ENCODE measurements at regions not wholly inside any gene's neighbourhood (a gene's known extent, or its start where the extent isn't known, plus 50 kb on each side); places are given as distances from the start of the nearest gene placed in this dataset.
"Not testable (repeated sequence)": the region's sequence is repeated elsewhere in the genome, so short reads cannot be mapped to it uniquely, and the experiment has no call there.

GRCh38 chr7:81167934-81168333 lies 249.1 kb upstream of the SEMA3C start:
- H3K4me3 Mint-ChIP-seq (ENCODE audit: low read depth), result no peak overlapping the region
- H3K27me3 Mint-ChIP-seq (ENCODE audit: low read depth), result no peaks in the 10 kb centered on the region
- no peaks in the 10 kb centered on the region for H3K4me1 Mint-ChIP-seq (ENCODE audit: low read depth)
- no peak for DNase-seq (ENCODE audit: low spot score)
- H3K36me3 Mint-ChIP-seq (ENCODE audit: low read depth), result no peaks in the 10 kb centered on the region
- no peaks in the 10 kb centered on the region for H3K9me3 Mint-ChIP-seq
- intact Hi-C loops (cut with micrococcal nuclease), result no loop called here
- H3K27ac Mint-ChIP-seq, result no peak overlapping the region

DNA sequence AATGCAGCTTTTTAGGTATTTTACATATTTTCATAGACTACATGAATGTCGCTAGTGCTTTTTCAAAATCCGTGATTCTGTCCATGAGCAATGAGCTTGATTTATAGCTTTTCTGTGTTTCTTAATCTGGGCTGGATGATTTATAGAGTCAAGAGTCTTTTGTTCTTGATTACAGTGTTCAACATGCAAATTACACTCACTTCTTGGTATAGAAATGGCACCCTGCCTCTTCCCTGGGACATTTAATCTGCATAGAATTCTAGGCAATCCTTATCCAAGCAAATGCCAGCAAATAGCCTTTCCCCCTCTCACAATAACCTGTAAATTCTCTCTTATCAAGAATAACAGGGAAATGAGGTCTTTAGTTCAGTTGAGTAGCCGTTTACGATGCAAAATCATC lies 246.2 kb upstream of the SEMA3C start:
- no peak overlapping the region for H3K27ac Mint-ChIP-seq
- no peaks in the 10 kb centered on the region for H3K36me3 Mint-ChIP-seq (ENCODE audit: low read depth)
- no peak overlapping the region for H3K4me3 Mint-ChIP-seq (ENCODE audit: low read depth)
- DNase-seq (ENCODE audit: low spot score), result no peak
- H3K4me1 Mint-ChIP-seq (ENCODE audit: low read depth), result no peaks in the 10 kb centered on the region
- H3K9me3 Mint-ChIP-seq, result no peaks in the 10 kb centered on the region
- no peaks in the 10 kb centered on the region for H3K27me3 Mint-ChIP-seq (ENCODE audit: low read depth)
- intact Hi-C loops (cut with micrococcal nuclease), result no loop called here

DNA sequence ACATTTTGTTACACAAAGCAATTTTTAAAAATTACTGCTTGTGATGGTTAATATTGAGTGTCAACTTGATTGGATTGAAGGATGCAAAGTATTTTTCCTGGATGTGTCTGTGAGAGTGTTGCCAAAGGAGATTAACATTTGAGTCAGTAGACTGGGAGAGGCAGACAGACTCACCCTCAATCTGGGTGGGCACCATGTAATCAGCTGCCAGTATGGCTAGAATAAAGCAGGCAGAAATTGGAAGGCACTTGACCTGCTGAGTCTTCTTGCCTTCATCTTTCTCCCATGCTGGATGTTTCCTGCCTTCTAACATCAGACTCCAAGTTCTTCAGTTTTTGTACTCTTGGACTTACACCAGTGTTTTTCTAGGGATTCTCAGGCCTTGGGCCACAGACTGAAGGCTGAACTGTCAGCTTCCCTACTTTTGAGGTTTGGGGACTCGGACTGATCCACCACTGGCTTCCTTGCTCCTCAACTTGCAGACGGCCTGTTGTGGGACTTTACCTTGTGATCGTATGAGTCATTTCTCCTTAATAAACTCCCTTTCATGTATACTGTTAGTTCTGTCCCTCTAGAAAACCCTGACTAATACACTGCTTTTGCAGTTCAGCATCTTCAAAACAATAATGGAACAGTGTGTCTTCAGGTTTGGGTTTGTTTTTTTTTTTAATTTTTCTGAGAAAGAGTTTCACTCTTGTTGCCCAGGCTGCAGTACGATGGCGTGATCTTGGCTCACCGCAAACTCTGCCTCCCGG lies 244.1 kb upstream of the SEMA3C start:
- intact Hi-C loops (cut with micrococcal nuclease), result no loop called here
- Mint-ChIP-seq H3K27ac (no peak overlapping the region), H3K4me1 (ENCODE audit: low read depth) (no peaks in the 10 kb centered on the region), H3K27me3 (ENCODE audit: low read depth) (no peaks in the 10 kb centered on the region), H3K36me3 (ENCODE audit: low read depth) (no peaks in the 10 kb centered on the region), H3K9me3 (no peaks in the 10 kb centered on the region), H3K4me3 (ENCODE audit: low read depth) (no peak overlapping the region)
- DNase-seq (ENCODE audit: low spot score), result no peak

DNA sequence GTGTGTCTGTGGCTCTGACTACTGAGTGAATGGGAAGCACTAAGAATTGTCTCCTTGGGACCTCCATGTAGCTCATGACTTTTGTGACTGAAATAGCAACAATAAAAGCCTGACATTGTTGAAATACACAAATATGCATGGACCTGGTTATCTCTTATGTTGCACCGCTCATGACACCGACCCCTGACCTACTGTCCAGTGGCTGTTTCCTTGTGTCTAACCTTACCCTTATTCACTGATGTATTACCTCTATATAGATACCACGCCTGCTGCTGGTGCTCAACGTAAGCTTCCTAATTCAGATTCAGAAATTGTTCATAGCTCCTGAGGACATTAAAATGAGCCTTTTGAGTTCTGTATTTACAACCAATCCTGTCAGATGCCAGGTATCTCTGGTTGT lies 243.4 kb upstream of the SEMA3C start:
- intact Hi-C loops (cut with micrococcal nuclease), result no loop called here
- Mint-ChIP-seq H3K27ac (no peak overlapping the region), H3K27me3 (ENCODE audit: low read depth) (no peaks in the 10 kb centered on the region), H3K36me3 (ENCODE audit: low read depth) (no peaks in the 10 kb centered on the region), H3K4me1 (ENCODE audit: low read depth) (no peaks in the 10 kb centered on the region), H3K9me3 (no peaks in the 10 kb centered on the region), H3K4me3 (ENCODE audit: low read depth) (no peak overlapping the region)
- DNase-seq (ENCODE audit: low spot score), result no peak

DNA sequence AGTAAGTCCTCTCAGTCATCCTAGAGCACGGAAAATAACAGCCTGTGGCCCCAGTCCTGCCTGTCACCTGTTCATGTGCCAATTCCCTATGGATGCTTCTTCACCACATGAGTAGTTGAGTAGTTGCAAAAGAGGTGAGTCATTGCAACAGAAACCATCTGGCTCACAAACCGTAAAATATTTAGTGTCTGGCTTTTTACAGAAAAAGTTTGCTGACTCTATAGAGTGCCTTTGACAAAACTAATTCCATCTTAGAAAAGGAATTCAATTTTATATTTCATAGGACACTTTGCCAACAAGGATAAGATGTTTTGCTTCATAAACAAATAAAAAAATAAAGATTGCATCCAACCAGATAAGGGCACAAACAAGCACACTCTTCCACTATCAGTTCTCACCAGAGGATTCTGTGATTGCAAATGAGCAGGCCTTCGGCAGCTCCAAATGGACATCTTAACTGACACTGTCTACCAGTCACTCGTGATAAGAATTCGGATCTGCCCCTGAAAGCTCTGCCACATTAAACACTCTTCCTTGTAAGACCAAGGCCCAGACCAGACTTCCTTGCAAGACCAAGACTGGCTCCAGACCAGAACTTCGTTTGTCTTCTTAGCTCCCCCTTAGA lies 242.7 kb upstream of the SEMA3C start:
- Mint-ChIP-seq H3K4me3 (ENCODE audit: low read depth) (no peak overlapping the region), H3K36me3 (ENCODE audit: low read depth) (no peaks in the 10 kb centered on the region), H3K4me1 (ENCODE audit: low read depth) (no peaks in the 10 kb centered on the region), H3K9me3 (no peaks in the 10 kb centered on the region), H3K27me3 (ENCODE audit: low read depth) (no peaks in the 10 kb centered on the region), H3K27ac (no peak overlapping the region)
- intact Hi-C loops (cut with micrococcal nuclease), result no loop called here
- no peak for DNase-seq (ENCODE audit: low spot score)

GRCh38 chr7:81159402-81159801 lies 240.6 kb upstream of the SEMA3C start:
- Mint-ChIP-seq H3K27me3 (ENCODE audit: low read depth) (no peaks in the 10 kb centered on the region), H3K9me3 (no peaks in the 10 kb centered on the region), H3K27ac (no peak overlapping the region), H3K4me3 (ENCODE audit: low read depth) (no peak overlapping the region), H3K4me1 (ENCODE audit: low read depth) (no peaks in the 10 kb centered on the region), H3K36me3 (ENCODE audit: low read depth) (no peaks in the 10 kb centered on the region)
- DNase-seq (ENCODE audit: low spot score), result no peak
- intact Hi-C loops (cut with micrococcal nuclease), result no loop called here

DNA sequence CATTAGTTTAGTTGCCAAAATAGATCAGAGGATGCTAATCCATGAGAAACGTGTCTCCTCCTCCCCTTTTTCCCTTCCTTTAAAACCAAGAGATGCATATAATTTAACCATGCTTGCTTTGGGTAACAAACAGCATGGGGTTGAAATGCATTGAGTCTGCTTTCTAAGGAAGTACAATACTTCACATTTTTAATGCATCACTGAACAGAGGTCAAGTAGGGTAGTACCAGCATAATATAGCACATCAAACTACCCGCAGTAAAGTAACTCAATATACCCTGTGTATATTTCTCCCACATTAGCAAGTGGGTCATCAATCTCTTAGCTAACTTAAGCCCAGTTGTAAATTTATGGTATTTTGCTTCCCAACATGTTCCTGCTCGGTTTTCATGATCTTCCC lies 239.3 kb upstream of the SEMA3C start:
- Mint-ChIP-seq H3K4me1 (ENCODE audit: low read depth) (no peaks in the 10 kb centered on the region), H3K36me3 (ENCODE audit: low read depth) (no peaks in the 10 kb centered on the region), H3K9me3 (no peaks in the 10 kb centered on the region), H3K27ac (no peak overlapping the region), H3K4me3 (ENCODE audit: low read depth) (no peak overlapping the region), H3K27me3 (ENCODE audit: low read depth) (no peaks in the 10 kb centered on the region)
- intact Hi-C loops (cut with micrococcal nuclease), result no loop called here
- DNase-seq (ENCODE audit: low spot score), result no peak

GRCh38 chr7:81155654-81156373 lies 237.0 kb upstream of the SEMA3C start:
- intact Hi-C loops (cut with micrococcal nuclease), result no loop called here
- no peak overlapping the region for H3K4me3 Mint-ChIP-seq (ENCODE audit: low read depth)
- H3K27ac Mint-ChIP-seq, result no peak overlapping the region
- DNase-seq (ENCODE audit: low spot score), result no peak
- H3K4me1 Mint-ChIP-seq (ENCODE audit: low read depth), result no peaks in the 10 kb centered on the region
- no peaks in the 10 kb centered on the region for H3K27me3 Mint-ChIP-seq (ENCODE audit: low read depth)
- H3K36me3 Mint-ChIP-seq (ENCODE audit: low read depth), result no peaks in the 10 kb centered on the region
- H3K9me3 Mint-ChIP-seq, result no peaks in the 10 kb centered on the region

DNA sequence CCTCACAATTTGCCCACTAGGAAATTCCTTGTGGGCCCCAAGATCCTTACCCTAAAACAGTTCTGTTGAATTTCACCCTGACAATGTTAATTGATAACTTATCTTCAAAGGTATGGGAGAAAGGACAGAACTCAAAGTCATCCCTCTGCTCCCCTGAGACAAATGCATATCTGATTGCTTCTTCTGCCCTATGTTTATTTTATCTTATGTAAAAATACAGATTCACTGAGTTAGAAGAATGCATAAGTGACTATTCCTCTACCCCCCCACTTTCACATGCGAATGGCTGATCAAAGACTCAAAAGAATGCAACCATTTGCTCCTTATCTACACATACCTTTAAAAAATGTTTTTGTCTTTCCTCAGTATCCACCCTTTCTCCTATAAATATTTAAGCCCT lies 235.7 kb upstream of the SEMA3C start:
- intact Hi-C loops (cut with micrococcal nuclease), result no loop called here
- Mint-ChIP-seq H3K36me3 (ENCODE audit: low read depth) (no peaks in the 10 kb centered on the region), H3K27me3 (ENCODE audit: low read depth) (no peaks in the 10 kb centered on the region), H3K4me1 (ENCODE audit: low read depth) (no peaks in the 10 kb centered on the region), H3K27ac (no peak overlapping the region), H3K4me3 (ENCODE audit: low read depth) (no peak overlapping the region), H3K9me3 (no peaks in the 10 kb centered on the region)
- DNase-seq (ENCODE audit: low spot score), result no peak

DNA sequence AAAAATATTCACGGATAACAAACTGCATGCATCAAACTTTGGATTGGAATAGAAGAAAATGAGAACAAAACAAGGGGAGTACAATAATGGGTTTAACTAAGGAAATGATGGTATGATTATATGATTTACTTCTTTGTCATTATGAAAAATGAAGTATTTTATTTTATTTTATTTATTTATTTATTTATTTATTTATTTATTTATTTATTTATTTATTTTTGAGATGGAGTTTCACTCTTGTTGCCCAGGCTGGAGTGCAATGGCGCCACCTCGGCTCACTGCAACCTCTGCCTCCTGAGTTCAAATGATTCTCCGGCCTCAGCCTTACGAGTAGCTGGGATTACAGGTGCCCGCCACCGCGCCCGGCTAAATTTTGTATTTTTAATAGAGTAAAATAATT lies 234.1 kb upstream of the SEMA3C start:
- H3K36me3 Mint-ChIP-seq (ENCODE audit: low read depth); intact Hi-C loops (cut with micrococcal nuclease); H3K4me1 Mint-ChIP-seq (ENCODE audit: low read depth); H3K27ac Mint-ChIP-seq; DNase-seq (ENCODE audit: low spot score); H3K4me3 Mint-ChIP-seq (ENCODE audit: low read depth); H3K27me3 Mint-ChIP-seq (ENCODE audit: low read depth); H3K9me3 Mint-ChIP-seq: not testable (repeated sequence)

DNA sequence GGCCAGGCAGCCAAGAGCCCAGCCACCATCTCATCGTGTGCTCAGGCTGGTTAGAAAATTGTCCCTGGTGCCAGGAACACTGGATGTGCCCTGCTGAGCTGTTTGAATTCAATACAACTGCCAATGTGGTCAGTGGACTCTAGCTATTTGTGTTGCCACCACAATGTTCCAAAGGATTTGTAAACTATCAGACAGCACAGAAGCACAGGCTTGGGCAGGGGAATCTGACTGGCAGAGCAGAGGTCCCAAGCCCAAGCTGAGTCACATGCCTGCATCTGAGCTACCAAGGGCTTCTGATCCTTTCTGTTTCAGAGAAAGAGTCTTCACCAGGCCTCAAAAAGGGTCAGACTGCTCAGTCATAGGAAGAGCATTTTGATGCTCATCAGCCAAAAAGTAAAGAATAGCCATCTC lies 232.1 kb upstream of the SEMA3C start:
- Mint-ChIP-seq H3K9me3 (no peaks in the 10 kb centered on the region), H3K4me1 (ENCODE audit: low read depth) (no peaks in the 10 kb centered on the region), H3K4me3 (ENCODE audit: low read depth) (no peak overlapping the region), H3K27me3 (ENCODE audit: low read depth) (no peaks in the 10 kb centered on the region), H3K36me3 (ENCODE audit: low read depth) (no peaks in the 10 kb centered on the region), H3K27ac (no peak overlapping the region)
- DNase-seq (ENCODE audit: low spot score), result no peak
- intact Hi-C loops (cut with micrococcal nuclease), result no loop called here

DNA sequence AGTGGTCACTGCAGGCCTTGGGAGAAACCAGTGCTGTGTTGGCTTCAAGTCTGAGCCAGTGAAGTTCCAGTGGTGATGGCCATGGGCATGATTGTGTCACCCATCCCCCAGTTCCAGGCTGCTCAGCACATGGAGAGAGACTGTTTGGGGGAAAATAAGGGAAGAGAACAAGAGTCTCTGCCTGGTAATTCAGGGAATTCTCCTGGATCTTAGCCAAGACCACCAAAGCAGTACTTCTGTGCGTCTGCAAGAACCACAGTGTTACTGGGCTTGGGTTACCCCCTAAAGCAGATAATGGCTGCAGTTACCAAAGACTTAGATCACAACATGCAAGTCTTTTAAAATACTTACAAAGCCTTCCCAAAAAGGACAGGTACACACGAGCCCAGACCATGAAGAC lies 225.0 kb upstream of the SEMA3C start:
- Mint-ChIP-seq H3K4me3 (ENCODE audit: low read depth) (no peak overlapping the region), H3K27me3 (ENCODE audit: low read depth) (no peaks in the 10 kb centered on the region), H3K36me3 (ENCODE audit: low read depth) (no peaks in the 10 kb centered on the region), H3K9me3 (peaks cover 28% of the 10 kb centered on the region), H3K27ac (no peak overlapping the region), H3K4me1 (ENCODE audit: low read depth) (no peaks in the 10 kb centered on the region)
- no peak for DNase-seq (ENCODE audit: low spot score)
- intact Hi-C loops (cut with micrococcal nuclease), result no loop called here
